ENCODE measurements at regions not wholly inside any gene's neighbourhood (a gene's known extent, or its start where the extent isn't known, plus 50 kb on each side); places are given as distances from the start of the nearest gene placed in this dataset.

GRCh38 chr7:88586890-88587289, 172.6 kb upstream of the ZNF804B start:
- DNase-seq: no peak
- no peaks in the 10 kb centered on the region for H3K36me3 ChIP-seq (ENCODE audit: control insufficient read depth, insufficient read depth, low read length)
- no peaks in the 10 kb centered on the region for H3K9me3 Mint-ChIP-seq (ENCODE audit: unreplicated experiment)
- no peak overlapping the region for H3K27ac Mint-ChIP-seq (ENCODE audit: unreplicated experiment)
- H3K27me3 Mint-ChIP-seq (ENCODE audit: insufficient read depth, unreplicated experiment): no peaks in the 10 kb centered on the region
- no peak for TF ChIP-seq CTCF (IDR thresholded peaks at IDR 0.05; ENCODE audit: insufficient read depth in 1 of 2, low read depth in 1 of 2, low read length in 1 of 2, severe bottlenecking in 1 of 2, unreplicated experiment in 1 of 2)
- intact Hi-C loops (cut with micrococcal nuclease; ENCODE audit: unreplicated experiment): no loop called here
- no peak overlapping the region for H3K4me3 ChIP-seq (ENCODE audit: low read depth, low read length)
- H3K9me3 ChIP-seq: no peaks in the 10 kb centered on the region
- H3K36me3 Mint-ChIP-seq (ENCODE audit: insufficient read depth, unreplicated experiment): no peaks in the 10 kb centered on the region
- H3K4me1 Mint-ChIP-seq (ENCODE audit: low read depth, unreplicated experiment): no peaks in the 10 kb centered on the region
- no TSS peak for BruUV-seq (replicated peaks)
- H3K27me3 ChIP-seq (replicated peaks; ENCODE audit: control insufficient read depth, insufficient read depth, low read length): no peaks in the 10 kb centered on the region
- no peak overlapping the region for H3K4me3 Mint-ChIP-seq (ENCODE audit: unreplicated experiment)
- CTCF ChIA-PET: no interaction called here
- POLR2A ChIA-PET: no interaction called here
- H3K4me1 ChIP-seq: no peaks in the 10 kb centered on the region

- H3K27ac Mint-ChIP-seq (ENCODE audit: unreplicated experiment): no peak overlapping the region
- no peaks in the 10 kb centered on the region for H3K36me3 Mint-ChIP-seq (ENCODE audit: insufficient read depth, unreplicated experiment)
- no peaks in the 10 kb centered on the region for H3K9me3 Mint-ChIP-seq (ENCODE audit: unreplicated experiment)
- Histone ChIP-seq H3K27me3 (replicated peaks; ENCODE audit: control insufficient read depth, insufficient read depth, low read length) (no peaks in the 10 kb centered on the region), H3K9me3 (no peaks in the 10 kb centered on the region), H3K4me1 (no peaks in the 10 kb centered on the region), H3K36me3 (ENCODE audit: control insufficient read depth, insufficient read depth, low read length) (no peaks in the 10 kb centered on the region), H3K4me3 (ENCODE audit: low read depth, low read length) (no peak overlapping the region)
- DNase-seq: no peak
- POLR2A ChIA-PET: no interaction called here
- BruUV-seq (replicated peaks): no TSS peak
- no peaks in the 10 kb centered on the region for H3K4me1 Mint-ChIP-seq (ENCODE audit: low read depth, unreplicated experiment)
- CTCF ChIA-PET: no interaction called here
- no peaks in the 10 kb centered on the region for H3K27me3 Mint-ChIP-seq (ENCODE audit: insufficient read depth, unreplicated experiment)
- intact Hi-C loops (cut with micrococcal nuclease; ENCODE audit: unreplicated experiment): no loop called here
- no peak for TF ChIP-seq CTCF (IDR thresholded peaks at IDR 0.05; ENCODE audit: insufficient read depth in 1 of 2, low read depth in 1 of 2, low read length in 1 of 2, severe bottlenecking in 1 of 2, unreplicated experiment in 1 of 2)
- no peak overlapping the region for H3K4me3 Mint-ChIP-seq (ENCODE audit: unreplicated experiment)
Observed at GRCh38 chr7:88586219-88586618, 173.3 kb upstream of the ZNF804B start.

- H3K36me3 Mint-ChIP-seq (ENCODE audit: insufficient read depth, unreplicated experiment): no peaks in the 10 kb centered on the region
- intact Hi-C loops (cut with micrococcal nuclease; ENCODE audit: unreplicated experiment): no loop called here
- CTCF ChIA-PET: no interaction called here
- no peaks in the 10 kb centered on the region for H3K4me1 ChIP-seq
- TF ChIP-seq CTCF (IDR thresholded peaks at IDR 0.05; ENCODE audit: insufficient read depth in 1 of 2, low read depth in 1 of 2, low read length in 1 of 2, severe bottlenecking in 1 of 2, unreplicated experiment in 1 of 2): no peak
- BruUV-seq (replicated peaks): no TSS peak
- POLR2A ChIA-PET: no interaction called here
- no peak overlapping the region for H3K27ac Mint-ChIP-seq (ENCODE audit: unreplicated experiment)
- peaks cover 10% of the 10 kb centered on the region for H3K27me3 Mint-ChIP-seq (ENCODE audit: insufficient read depth, unreplicated experiment)
- H3K36me3 ChIP-seq (ENCODE audit: control insufficient read depth, insufficient read depth, low read length): no peaks in the 10 kb centered on the region
- H3K9me3 Mint-ChIP-seq (ENCODE audit: unreplicated experiment): no peaks in the 10 kb centered on the region
- no peak for DNase-seq
- H3K27me3 ChIP-seq (replicated peaks; ENCODE audit: control insufficient read depth, insufficient read depth, low read length): no peaks in the 10 kb centered on the region
- H3K4me1 Mint-ChIP-seq (ENCODE audit: low read depth, unreplicated experiment): no peaks in the 10 kb centered on the region
- H3K9me3 ChIP-seq: no peaks in the 10 kb centered on the region
- H3K4me3 Mint-ChIP-seq (ENCODE audit: unreplicated experiment): no peak overlapping the region
- no peak overlapping the region for H3K4me3 ChIP-seq (ENCODE audit: low read depth, low read length)
Observed at GRCh38 chr7:88576720-88577119, 182.8 kb upstream of the ZNF804B start.
